ENCODE measurements at regions not wholly inside any gene's neighbourhood (a gene's known extent, or its start where the extent isn't known, plus 50 kb on each side); places are given as distances from the start of the nearest gene placed in this dataset.
"Not testable (repeated sequence)": the region's sequence is repeated elsewhere in the genome, so short reads cannot be mapped to it uniquely, and the experiment has no call there.

DNA sequence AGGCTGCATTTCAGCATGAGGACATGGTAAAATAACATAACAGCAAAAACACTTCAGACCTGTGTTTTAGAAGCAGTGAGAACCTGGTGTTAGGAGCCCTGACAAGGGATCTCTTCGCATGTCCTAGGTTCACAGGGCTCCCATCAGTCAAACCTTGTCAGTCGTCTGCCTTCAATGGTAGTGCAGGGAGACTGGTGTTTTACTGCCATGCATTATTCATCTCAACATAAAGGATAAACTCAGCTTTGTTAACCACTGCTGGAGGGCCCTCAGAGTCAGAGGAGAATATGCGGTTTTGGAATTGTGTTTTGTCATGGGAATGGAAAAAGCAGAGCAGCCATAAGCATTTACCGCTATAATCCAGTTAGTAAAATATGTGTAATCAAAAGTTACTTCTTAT is 275.9 kb upstream of the GCFC2 start:
- DNase-seq = no peak

DNA sequence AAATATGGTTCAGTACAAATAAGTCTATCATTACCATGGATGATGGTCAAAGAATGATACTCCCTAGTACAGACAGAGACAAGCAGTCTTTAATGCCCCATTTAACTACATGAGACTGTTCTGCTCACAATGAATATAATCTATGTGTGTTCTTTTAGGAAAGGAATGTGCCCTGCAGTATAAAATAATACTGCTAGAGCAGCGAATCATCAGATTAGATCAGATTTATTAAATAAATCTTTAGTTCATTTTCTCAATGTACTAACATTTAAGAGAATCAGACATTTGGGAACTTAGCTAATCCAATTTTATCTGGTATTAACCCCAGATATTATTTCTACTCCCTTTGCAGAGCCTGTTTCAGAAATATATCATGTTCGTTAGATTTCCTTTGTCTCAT is 272.0 kb upstream of the GCFC2 start:
- no peak for DNase-seq

DNA sequence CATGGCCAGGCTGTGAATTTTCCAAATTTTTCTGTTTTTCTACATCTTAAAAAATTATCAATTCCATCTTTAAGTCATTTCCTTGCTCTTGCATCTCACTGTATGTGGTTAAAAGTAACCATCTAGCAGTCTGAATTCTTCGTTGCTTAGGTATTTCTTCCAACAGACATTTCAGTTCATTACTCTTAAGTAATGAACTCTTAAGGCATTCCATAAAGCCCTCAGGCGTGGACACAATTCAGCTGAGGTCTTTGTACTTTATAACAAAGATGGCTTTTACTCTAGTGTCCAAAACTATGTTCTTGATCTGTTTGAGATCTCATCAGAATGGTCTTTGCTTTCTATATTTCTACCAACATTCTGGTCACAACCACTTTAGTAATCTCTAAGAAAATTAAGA is 253.9 kb upstream of the GCFC2 start:
- DNase-seq = no peak

DNA sequence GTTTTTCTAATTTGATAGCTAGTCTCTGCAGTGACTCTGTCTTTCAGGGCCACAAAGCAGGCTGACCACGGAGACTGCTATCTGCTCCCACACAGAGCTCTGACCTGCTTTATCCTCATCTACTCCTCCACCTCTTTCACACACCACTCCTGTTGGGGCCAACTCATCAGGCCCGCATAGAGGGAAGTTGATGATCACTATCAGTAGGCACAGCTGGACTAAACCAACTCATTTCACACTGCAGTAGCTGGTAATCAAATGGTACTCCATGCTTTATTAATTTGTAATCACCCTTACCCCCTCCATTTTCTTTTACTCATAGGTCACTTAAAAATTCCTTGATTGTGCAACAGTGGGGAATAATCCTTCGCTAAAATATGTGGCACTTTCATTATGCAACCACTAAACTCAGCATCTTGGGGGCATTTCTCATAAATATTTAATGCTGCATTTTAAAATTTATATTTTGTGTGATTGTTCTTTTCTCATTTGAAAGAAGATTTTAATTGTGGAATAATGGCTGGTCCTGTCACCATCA is 249.8 kb upstream of the GCFC2 start:
- no peak for DNase-seq

DNA sequence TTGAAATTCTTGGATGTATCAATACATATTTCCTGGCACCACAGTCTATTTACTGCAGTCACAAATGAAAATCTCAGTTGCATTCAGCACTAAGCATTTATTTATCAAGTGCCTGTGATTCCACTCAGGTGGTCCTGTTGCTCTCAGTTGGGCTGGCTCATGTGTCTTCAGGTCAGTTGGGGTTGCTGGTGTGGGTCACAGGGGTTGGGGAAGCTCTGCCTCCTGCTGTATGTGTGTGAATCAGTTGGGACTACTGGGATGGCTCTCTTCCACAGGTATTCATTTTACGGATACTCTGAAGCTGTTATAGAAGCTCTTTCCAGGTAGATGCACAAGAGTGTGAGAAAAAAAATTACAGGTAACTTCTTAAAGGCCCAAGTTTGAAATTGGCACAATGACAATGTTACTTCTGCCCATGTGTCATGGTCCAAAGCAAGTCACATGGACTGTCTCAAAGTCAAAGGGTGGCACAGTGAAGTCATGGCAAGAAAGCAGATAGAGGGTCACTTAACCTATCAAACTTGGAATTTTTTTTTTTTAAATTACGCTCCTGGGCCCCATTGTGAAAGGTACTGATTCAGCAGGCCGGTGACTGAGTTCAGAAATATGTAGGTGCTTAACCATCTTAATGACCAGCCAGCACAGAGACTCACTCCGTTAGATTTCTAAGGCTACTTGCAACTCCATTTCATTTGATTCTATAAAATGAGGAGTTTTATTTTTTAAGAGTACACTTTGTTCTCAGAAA is 249.2 kb upstream of the GCFC2 start:
- DNase-seq = no peak

DNA sequence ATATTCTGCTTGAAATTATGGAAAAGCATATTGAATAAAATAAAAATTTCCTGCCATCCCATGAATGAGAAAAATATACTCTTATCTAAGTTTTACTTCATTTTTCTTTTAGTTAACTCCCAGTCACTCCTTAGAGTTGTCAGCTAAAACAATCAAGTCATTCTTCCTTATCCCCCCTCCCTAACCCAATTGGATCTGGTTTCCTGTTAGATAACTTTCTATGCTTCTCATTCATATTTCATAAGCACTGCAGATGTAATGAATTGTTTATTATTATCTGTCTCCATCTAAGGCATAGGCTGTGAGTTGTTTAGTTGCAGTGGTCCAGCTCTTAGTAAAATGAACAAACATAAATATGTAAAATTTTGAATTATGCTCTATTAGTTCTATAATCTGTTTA is 244.0 kb upstream of the GCFC2 start:
- DNase-seq = no peak

DNA sequence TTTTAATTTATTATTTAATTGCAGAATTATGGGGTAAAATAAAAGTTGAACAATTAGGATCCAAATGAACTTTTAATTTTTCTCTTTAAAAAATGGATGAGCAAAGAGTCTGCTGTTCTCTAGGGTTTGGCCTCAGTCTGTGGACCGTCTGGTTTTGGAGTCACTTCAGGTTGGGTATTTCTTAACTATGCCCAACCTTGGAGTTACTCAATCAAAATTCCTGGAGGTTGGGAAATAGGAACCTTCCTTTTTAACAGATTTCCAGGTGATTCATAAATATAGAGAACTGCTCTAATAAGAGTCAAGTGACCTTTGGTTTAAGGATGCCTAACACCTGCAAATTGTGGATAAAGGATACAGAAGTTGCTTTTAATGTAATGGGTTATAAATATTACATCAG is 241.5 kb upstream of the GCFC2 start:
- no peak for DNase-seq

DNA sequence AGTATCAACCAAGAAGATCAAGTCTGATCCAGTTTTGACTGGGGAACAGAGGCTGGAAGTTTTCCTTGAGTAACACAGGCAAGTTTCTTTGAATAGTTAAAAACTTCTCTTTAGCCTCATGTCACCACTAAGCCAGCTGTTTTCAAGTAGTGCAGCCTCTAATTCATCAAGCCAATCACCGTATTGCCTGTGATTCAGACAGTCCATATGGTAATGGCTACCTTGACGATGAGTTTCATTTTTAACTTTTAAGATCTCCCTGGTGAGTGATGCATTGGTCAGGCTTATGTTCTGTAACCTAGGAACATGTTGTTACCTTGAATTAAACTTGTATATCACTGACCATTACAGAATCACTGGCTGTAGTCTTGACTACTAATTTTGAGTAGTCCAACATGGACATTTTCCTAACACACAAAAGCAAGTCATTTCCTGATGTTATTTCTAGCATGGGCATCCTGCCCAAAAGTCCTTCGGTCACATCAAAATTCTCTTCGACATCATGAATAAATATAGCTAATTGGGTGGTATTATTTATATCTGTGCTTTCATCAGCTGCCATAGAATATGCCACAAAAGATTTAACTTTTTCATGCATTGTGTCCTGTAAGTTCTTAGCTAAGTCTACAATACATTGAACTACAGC is 238.8 kb upstream of the GCFC2 start:
- no peak for DNase-seq

DNA sequence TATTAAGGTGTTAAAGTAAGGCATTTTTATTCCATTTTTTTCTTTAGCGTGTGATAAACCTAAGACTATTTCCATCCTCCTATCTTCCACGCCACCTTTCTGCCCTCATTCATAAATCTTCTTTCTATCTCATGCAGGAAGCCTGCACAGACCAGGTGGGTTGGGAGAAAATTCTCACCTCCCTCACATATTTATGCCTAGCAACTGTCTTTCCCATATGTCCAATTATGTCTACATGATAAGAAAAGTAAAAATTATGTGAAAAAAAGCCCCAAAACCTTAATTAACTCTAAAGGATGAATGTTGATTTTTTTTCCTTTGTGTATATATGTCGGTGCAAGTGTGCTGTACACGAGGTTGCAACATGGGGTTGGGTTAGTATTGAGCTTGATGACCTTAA is 225.6 kb upstream of the GCFC2 start:
- DNase-seq = no peak

DNA sequence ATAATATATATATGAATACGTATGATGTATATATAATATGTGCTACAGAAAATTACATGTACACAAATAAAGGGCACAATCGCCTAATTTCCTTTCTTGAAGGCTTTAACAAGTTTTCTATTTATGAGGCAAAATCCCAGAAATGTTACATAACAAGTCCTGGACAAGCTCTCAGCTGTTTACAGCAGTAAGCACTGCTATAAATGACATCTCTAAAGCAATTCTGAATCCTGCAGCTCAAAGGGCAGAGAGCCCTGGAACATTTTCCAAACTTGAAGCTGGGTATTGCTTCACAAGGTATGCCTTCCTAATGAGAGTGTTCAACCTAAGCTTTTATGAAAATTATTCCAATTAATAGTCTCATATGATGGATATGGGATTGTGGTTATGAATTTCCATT is 222.3 kb upstream of the GCFC2 start:
- no peak for DNase-seq

DNA sequence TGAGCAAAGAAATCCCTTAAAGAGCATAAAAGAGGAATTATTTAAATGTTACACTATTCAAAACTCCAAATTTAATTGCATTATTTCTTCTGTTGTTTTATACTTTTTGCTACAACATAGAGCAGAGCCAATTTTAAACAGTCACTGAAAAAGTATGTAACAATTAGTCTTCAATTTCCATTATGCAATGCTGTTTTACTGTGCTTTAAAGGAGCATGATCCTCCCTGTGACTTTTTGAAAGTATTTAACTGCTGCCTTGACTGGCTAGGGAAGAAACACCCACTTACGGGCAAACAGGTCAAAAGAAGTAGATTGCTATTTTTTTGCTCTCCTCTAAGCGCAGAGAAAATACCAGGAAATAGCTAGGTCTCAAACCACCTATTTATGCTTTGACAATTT is 217.4 kb upstream of the GCFC2 start:
- DNase-seq = no peak

DNA sequence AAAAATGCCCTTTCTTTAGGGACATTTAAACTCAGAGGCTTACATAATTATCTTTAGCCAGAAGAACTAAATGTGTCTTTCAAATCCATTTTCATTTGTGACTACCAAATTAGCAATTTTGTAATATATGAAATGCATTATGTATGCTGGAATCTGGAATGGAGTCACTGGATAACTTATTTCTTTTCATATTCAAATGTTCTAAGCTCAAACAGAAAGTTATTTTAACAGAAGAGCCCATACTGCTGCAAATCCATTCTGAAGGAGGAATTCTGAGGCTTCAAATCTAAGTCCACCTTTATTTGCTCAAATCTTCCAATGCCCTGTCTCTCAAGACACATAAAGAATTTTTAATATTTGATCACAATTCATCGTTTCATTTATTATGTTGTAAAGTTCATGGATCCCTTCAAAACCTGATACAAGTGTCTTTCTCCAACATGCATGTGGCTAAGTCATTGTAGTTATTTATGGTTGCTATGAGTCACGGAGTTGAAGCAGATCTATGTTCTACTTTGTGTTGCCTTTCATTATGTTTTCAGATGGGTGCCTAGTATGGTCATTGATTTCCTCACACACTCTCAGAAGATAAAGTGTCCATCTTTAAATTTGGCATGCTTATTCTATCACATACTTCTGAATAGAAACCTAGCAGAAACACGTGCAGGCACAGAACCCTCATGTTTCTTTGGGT is 214.8 kb upstream of the GCFC2 start:
- DNase-seq = no peak

DNA sequence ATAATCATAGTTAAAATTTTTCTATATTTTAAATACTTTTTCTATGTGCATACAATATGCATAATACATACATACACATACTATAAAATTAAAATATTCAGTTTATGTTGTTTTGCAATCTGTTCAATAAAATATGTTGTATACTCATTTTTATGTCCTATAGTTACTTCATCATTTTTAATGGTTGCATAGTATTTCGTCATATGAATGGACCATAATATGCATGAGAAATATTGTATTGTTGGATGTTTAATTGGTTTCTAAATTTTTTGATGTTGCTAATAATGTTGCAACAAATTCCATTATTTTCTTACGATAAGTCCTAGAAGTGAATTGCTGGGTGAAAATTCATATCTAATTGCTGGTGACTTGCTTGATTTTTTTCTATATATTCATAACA is 211.5 kb upstream of the GCFC2 start:
- DNase-seq = no peak

DNA sequence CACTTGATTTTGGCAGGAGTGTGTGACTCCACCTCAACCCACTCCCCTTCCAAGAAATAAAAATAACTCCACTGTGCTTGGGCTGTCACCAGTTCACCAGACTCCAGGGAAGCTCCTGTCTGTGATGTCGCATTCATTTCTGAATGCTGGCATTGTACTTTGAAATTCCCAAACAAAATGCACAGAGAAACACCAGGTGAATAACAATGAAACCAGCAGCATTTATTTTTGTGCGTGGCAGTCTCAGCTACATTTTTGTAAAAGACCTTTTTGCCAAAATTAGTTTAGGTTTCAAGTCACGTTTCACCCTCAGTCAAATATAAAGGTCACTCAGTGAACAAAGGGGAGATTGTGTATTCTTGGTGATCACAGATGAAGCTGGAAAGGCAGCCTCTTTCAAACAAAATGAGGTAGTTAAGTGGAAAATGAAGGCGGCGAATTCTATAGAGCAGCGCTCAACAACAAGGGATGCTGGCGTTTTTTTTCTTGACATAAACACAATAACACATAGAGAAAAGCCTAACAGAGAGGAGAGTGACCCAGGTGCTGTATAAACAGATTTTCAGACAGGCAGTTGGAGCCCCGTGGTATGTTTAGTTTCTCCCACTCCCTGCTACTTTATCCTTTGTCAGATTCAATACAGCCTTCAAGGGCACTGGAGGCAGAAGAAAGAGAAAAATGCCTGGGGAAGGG is 210.3 kb upstream of the GCFC2 start:
- DNase-seq = no peak

DNA sequence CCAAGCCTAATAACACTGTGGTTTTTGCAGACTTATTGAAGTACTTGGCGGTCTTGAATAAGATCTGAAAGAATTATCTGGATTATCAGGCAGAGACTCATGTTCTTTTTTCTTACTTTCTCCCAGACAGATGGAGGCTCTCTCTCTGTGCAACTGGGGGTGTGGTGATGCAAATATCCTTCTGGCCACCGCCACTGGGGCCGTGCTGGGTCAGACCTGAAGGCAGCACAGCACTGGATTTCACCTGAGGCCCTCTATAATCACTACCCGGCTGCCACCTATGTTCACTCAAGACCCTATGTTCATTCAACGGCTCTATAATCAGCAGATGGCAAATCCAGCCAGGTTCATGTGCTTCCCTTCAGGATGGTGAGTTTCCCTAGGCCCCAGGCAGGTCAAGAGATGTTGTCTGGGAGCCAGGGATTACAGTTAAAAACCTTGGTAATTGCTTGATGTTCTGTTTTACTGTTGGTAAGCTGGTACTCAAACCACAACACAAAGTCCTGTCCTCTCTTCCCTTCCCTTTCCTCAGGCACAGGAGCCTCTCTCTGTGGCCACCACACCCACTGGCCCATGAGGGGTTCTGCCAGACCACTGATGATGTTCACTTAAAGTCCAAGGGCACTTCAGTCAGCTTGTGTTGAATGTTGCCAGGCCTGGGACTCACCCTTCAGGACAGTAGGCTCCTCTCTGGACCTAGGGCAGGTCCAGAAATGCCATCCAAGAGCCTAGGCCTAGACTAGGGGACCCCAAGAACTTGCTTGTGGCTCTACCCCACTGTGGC is 205.3 kb upstream of the GCFC2 start:
- no peak for DNase-seq

DNA sequence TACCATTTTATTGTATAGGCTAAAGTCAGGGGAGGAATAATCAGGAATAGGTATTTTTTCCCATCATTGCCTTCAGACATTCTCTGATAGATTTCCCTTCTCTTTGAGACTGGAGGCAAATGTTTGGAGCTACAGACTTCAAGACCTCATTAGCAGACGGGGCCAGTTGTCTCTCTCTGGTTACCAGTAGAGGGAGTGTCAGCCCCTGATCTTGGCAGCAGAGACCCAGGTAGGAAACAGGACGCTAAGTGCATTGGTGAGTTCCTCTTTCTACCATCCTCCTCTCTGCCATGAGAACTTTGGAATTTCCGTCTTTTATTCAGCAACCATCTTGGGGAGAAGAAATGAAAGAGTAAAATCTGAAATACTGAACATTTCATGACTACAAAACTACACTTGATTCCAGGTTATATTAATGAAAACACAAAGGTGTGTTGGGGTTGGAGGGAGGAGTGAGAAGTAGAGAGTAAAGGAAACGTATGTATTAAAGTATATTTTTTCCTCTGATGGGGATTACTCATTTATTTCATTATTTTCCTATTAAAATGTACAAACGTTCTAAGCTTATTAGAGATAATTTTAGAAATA is 186.2 kb upstream of the GCFC2 start:
- DNase-seq = no peak

DNA sequence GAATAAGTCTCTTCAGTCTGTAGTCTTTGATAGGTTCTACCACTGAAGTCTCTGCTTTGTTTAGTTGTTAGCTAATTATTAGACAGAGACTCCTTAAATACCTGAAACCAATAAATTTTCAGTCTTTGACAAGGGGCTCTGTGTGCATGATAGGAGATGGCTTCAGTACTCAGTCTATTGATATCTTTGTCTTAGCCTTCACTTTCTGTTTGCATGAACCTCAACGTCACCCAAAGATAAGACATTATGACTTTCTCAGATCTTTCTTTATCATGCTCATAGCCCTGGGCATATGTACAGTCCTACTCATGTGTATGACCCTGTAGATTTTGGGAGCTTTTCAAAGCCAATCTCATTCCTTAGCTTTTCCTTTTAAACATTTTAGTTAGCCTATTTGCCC is 183.5 kb upstream of the GCFC2 start:
- DNase-seq = no peak

DNA sequence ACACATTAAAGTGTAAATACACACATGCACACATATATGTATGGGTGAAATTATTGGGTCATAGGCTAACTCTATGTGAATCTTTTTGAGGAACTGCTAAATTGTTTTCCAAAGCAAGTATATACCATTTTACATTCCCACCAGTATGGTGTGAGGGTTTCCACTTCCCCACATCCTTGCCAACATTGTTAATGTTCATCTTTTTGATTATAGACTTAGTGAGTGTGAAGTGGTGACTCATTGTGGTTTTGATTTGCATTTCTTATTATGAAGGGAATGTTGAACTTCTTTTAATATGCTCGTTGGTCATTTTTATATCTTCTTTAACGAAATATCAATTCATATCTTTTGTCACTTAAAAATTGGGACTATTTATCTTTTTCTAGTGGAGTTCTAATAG is 181.8 kb upstream of the GCFC2 start:
- DNase-seq = no peak

DNA sequence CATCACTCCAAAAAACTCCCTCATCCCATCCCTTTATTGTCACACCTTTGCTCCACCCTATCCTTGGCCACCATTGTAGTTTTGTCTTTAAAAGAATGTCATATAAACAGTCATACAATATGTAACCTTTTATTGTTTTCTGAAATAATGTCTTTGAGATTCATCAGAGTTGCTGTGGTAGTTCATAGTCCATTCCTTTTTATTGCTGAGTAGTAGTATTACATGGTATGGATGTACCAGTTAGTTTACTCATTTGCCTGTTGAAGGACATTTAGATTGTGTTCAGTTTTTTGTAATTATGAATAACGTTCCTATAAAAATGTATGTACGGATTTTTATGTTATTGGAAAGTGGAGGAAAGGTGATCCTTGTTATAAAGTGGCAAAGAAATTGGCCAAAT is 171.8 kb upstream of the GCFC2 start:
- DNase-seq = no peak

DNA sequence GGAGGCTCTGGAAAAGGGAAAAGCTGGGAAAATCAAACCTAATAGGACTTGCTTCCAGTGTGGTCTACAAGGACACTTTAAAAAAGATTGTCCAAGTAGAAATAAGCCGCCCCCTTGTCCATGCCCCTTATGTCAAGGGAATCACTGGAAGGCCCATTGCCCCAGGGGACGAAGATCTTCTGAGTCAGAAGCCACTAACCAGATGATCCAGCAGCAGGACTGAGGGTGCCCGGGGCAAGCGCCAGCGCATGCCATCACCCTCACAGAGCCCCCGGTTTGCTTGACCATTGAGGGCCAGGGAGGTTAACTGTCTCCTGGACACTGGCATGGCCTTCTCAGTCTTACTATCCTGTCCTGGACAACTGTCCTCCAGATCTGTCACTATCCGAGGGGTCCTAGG is 164.9 kb upstream of the GCFC2 start:
- DNase-seq = not testable (repeated sequence)

DNA sequence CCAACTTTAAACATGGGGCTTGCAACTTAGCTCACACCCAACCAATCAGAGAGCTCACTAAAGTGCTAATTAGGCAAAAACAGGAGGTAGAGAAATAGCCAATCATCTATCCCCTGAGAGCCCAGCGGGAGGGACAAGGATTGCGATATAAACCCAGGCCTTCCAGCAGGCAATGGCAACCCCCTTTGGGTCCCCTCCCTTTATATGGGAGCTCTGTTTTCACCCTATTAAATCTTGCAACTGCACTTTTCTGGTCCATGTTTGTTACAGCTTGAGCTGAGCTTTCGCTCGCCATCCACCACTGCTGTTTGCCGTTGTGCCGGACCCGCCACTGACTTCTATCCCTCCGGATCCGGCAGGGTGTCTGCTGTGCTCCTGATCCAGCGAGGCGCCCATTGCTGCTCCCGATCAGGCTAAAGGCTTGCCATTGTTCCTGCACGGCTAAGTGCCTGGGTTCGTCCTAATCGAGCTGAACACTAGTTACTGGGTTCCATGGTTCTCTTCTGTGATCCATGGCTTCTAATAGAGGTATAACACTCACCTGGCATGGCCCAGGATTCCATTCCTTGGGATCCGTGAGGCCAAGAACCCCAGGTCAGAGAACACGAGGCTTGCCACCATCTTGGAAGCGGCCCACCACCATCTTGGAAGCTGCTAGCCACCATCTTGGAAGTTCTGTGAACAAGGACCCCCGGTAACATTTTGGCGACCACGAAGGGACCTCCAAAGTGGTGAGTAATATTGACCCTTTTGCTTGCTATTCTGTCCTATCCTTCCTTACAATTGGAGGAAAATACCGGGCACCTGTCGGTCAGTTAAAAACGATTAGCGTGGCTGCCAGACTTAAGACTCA is 161.3 kb upstream of the GCFC2 start:
- DNase-seq = not testable (repeated sequence)
